Neural cell (in vitro differentiated cells): ENCODE measurements at regions not wholly inside any gene's neighbourhood (a gene's known extent, or its start where the extent isn't known, plus 50 kb on each side); places are given as distances from the start of the nearest gene placed in this dataset.

Source experiments
- H2AFZ ChIP-seq: fragments of 200-600, 300-800 bp; sonication (generic), shearing (Covaris generic); 2 replicates; pipeline ENCODE4 v1.6.0; 2014; ENCODE audit warnings: low read depth, mild to moderate bottlenecking, antibody characterized with exemption, low read length, moderate library complexity
- H3F3A ChIP-seq: fragments of 200-600 bp; shearing (Covaris generic); 2 replicates; pipeline ENCODE4 v1.6.1; 2016; ENCODE audit warnings: mild to moderate bottlenecking, moderate library complexity, mixed read lengths, antibody characterized with exemption, low read length; ENCODE audit not compliant: insufficient read depth, poor library complexity, severe bottlenecking
- H3K27ac ChIP-seq: fragments of 200-600, 300-800 bp; sonication (generic), shearing (Covaris generic); 2 replicates; pipeline ENCODE4 v1.5.1; 2014; ENCODE audit warnings: mild to moderate bottlenecking, low read length, moderate library complexity
- H3K27me3 ChIP-seq: fragments of 300-800, 200-600 bp; sonication (generic), shearing (Covaris generic); 2 replicates; pipeline ENCODE4 v1.6.0; 2014; ENCODE audit warnings: mild to moderate bottlenecking, low read depth, low read length, moderate library complexity; ENCODE audit not compliant: insufficient read depth
- H3K36me3 ChIP-seq: fragments of 300-800, 200-600 bp; sonication (generic), shearing (Covaris generic); 2 replicates; pipeline ENCODE4 v1.5.1; 2014; ENCODE audit warnings: mild to moderate bottlenecking, antibody characterized with exemption, low read length, moderate library complexity; ENCODE audit not compliant: insufficient read depth
- H3K4me2 ChIP-seq: fragments of 300-800, 200-600 bp; sonication (generic), shearing (Covaris generic); 2 replicates; pipeline ENCODE4 v1.6.0; 2014; ENCODE audit warnings: mild to moderate bottlenecking, low read length
- H3K4me3 ChIP-seq: fragments of 300-800, 200-600 bp; sonication (generic), shearing (Covaris generic); 2 replicates; pipeline ENCODE4 v1.5.1; 2014; ENCODE audit warnings: mild to moderate bottlenecking, low read length, moderate library complexity
- H3K79me2 ChIP-seq: fragments of 200-600 bp; shearing (Covaris generic); replicated peaks from 2 replicates; pipeline ENCODE4 v1.6.0; 2014; ENCODE audit warnings: mild to moderate bottlenecking, low read length, moderate library complexity; ENCODE audit not compliant: insufficient read depth
- H3K9ac ChIP-seq: fragments of 300-800, 200-600 bp; sonication (generic), shearing (Covaris generic); 2 replicates; pipeline ENCODE4 v1.6.1; 2016; ENCODE audit warnings: mild to moderate bottlenecking, low read length, mixed read lengths
- H3K9me2 ChIP-seq: fragments of 200-600 bp; shearing (Covaris generic); 2 replicates; pipeline ENCODE4 v1.6.1; 2016; ENCODE audit warnings: mild to moderate bottlenecking, low read length, mixed read lengths; ENCODE audit not compliant: insufficient read depth
- H3K9me3 ChIP-seq: fragments of 200-600, 300-800 bp; sonication (generic), shearing (Covaris generic); 2 replicates; pipeline ENCODE4 v1.6.1; 2016; ENCODE audit warnings: mild to moderate bottlenecking, mixed run types, low read length, moderate library complexity, mixed read lengths
- H4K20me1 ChIP-seq: fragments of 200-600 bp; shearing (Covaris generic); 2 replicates; pipeline ENCODE4 v1.6.1; 2016; ENCODE audit warnings: mild to moderate bottlenecking, mixed run types; ENCODE audit not compliant: insufficient read depth
- CTCF ChIP-seq: fragments of 450-650 bp; IDR thresholded peaks from 2 replicates; pipeline ENCODE4 v1.5.1; 2014; ENCODE audit warnings: antibody characterized with exemption, mild to moderate bottlenecking, moderate library complexity; ENCODE audit not compliant: poor library complexity, severe bottlenecking
- EP300 ChIP-seq: fragments of 450-650 bp; conservative IDR thresholded peaks from 2 replicates; pipeline ENCODE4 v1.6.1; 2014; ENCODE audit warnings: antibody characterized with exemption, mild to moderate bottlenecking, moderate library complexity; ENCODE audit not compliant: poor library complexity, severe bottlenecking
- EZH2 ChIP-seq: fragments of 200-600, 300-800 bp; shearing (Covaris generic), sonication (generic); IDR thresholded peaks from 2 replicates; pipeline ENCODE4 v1.6.1; 2014; ENCODE audit warnings: antibody characterized with exemption, low read length, borderline replicate concordance, mild to moderate bottlenecking; ENCODE audit not compliant: insufficient read depth, poor library complexity, severe bottlenecking
- MXI1 ChIP-seq: fragments of 450-650 bp; conservative IDR thresholded peaks from 2 replicates; pipeline ENCODE4 v1.6.1; 2014; ENCODE audit warnings: antibody characterized with exemption, mild to moderate bottlenecking; ENCODE audit not compliant: poor library complexity, severe bottlenecking
- POLR2AphosphoS5 ChIP-seq: IDR thresholded peaks from 2 replicates; pipeline ENCODE4 v1.6.1; 2012
- RAD21 ChIP-seq: fragments of 450-650 bp; conservative IDR thresholded peaks from 2 replicates; pipeline ENCODE4 v1.6.1; 2014; ENCODE audit warnings: antibody characterized with exemption, mild to moderate bottlenecking, moderate library complexity
- REST ChIP-seq: IDR thresholded peaks from 2 replicates; pipeline ENCODE4 v1.6.1; 2012; ENCODE audit warnings: borderline replicate concordance
- SMC3 ChIP-seq: fragments of 450-650 bp; conservative IDR thresholded peaks from 2 replicates; pipeline ENCODE4 v1.6.1; 2014; ENCODE audit warnings: antibody characterized with exemption, mild to moderate bottlenecking, moderate library complexity; ENCODE audit not compliant: poor library complexity
- TAF1 ChIP-seq: IDR thresholded peaks from 2 replicates; pipeline ENCODE4 v1.6.1; 2012; ENCODE audit warnings: low read depth

- TF ChIP-seq MXI1 (no peak), EZH2 (no peak), CTCF (no peak), EP300 (no peak), REST (no peak), SMC3 (no peak), POLR2AphosphoS5 (no peak), RAD21 (no peak), TAF1 (no peak)
- no peaks in the 10 kb centered on the region for H3F3A ChIP-seq
Observed at GRCh38 chr2:41989501-41990180, 58.2 kb upstream of the PKDCC start.

GRCh38 chr2:41990245-41990644 is 57.6 kb upstream of the PKDCC start:
- H2AFZ ChIP-seq, result no peak overlapping the region
- H3K36me3 ChIP-seq, result no peaks in the 10 kb centered on the region
- no peaks in the 10 kb centered on the region for H3K79me2 ChIP-seq
- H3K27me3 ChIP-seq, result no peaks in the 10 kb centered on the region
- no peaks in the 10 kb centered on the region for H3F3A ChIP-seq
- H3K9me2 ChIP-seq, result no peaks in the 10 kb centered on the region
- H3K4me3 ChIP-seq, result no peak overlapping the region
- no peak overlapping the region for H3K9ac ChIP-seq
- no peaks in the 10 kb centered on the region for H4K20me1 ChIP-seq
- no peak overlapping the region for H3K4me2 ChIP-seq
- TF ChIP-seq REST (no peak), MXI1 (no peak), SMC3 (no peak), RAD21 (no peak), EP300 (no peak), POLR2AphosphoS5 (no peak), TAF1 (no peak), EZH2 (no peak), CTCF (no peak)
- H3K9me3 ChIP-seq, result no peaks in the 10 kb centered on the region
- H3K27ac ChIP-seq, result no peak overlapping the region

More at GRCh38 chr2:41989501-41990180, 58.2 kb upstream of the PKDCC start:
- Histone ChIP-seq H3K9me3 (no peaks in the 10 kb centered on the region), H3K79me2 (no peaks in the 10 kb centered on the region), H3K27me3 (no peaks in the 10 kb centered on the region), H3K36me3 (no peaks in the 10 kb centered on the region), H3K4me2 (no peak overlapping the region), H3K27ac (no peak overlapping the region), H2AFZ (no peak overlapping the region), H3K9me2 (no peaks in the 10 kb centered on the region), H4K20me1 (no peaks in the 10 kb centered on the region), H3K4me3 (no peak overlapping the region), H3K9ac (no peak overlapping the region)
